BJ (cell line): ENCODE measurements at regions not wholly inside any gene's neighbourhood (a gene's known extent, or its start where the extent isn't known, plus 50 kb on each side); places are given as distances from the start of the nearest gene placed in this dataset.

Experiments
- CTCF ChIA-PET: fragments of 350-600 bp; formaldehyde crosslinking; extraction: SDS; loops from one replicate; lab custom pipeline; 2021; ENCODE audit warnings: antibody characterized with exemption, inconsistent platforms; lab: Yijun Ruan, JAX
- POLR2A ChIA-PET: fragments of 300-600 bp; sonication (Branson Sonifier 250); formaldehyde crosslinking; extraction: SDS; loops from one replicate; lab custom pipeline; 2021; ENCODE audit warnings: antibody characterized with exemption; lab: Charles Lee
- DNase-seq: peaks from one replicate; pipeline ENCODE4 v3.0.0-alpha.2; 2011; ENCODE audit warnings: low read depth
- H3K27me3 ChIP-seq: 2 replicates; pipeline ENCODE4 v1.6.0; 2011; ENCODE audit warnings: low read length; ENCODE audit not compliant: control insufficient read depth, insufficient read depth
- H3K36me3 ChIP-seq: 2 replicates; pipeline ENCODE4 v1.5.1; 2011; ENCODE audit warnings: low read length; ENCODE audit not compliant: control insufficient read depth, insufficient read depth
- H3K4me3 ChIP-seq: 2 replicates; pipeline ENCODE4 v1.5.1; 2011; ENCODE audit warnings: low read depth, mild to moderate bottlenecking, control low read depth, low read length
- TF ChIP-seq, protein P1 (sequence below): IDR thresholded peaks from 2 replicates; pipeline ENCODE4 v1.5.1; 2011; ENCODE audit warnings: low read depth, mild to moderate bottlenecking, control low read depth, inconsistent platforms, low read length, moderate library complexity; ENCODE audit not compliant: insufficient read depth

DNA sequence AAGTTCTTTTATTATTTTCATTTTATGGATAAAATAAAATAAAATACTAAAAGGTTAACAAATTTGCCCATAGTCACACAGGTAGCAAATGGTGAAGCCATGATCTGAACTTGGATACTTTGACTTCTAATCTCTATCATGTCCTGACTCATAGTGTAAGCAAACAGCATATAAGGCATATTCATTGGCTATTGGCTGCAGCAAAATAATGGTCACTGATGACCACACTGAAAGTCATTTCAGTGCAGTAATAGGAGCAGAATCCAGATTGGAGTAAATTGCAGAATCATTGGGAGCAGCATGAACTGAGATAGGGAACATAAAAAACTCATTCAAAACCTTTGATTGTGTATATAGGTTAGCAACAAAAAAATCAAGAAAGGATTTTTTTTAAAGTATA lies 262.9 kb downstream of the PLA2G4A start:
- Histone ChIP-seq H3K4me3 (no peak overlapping the region), H3K27me3 (no peaks in the 10 kb centered on the region), H3K36me3 (no peaks in the 10 kb centered on the region)
- ChIA-PET POLR2A (no interaction called here), CTCF (no interaction called here)
- DNase-seq, result no peak
- TF ChIP-seq, protein P1, sequence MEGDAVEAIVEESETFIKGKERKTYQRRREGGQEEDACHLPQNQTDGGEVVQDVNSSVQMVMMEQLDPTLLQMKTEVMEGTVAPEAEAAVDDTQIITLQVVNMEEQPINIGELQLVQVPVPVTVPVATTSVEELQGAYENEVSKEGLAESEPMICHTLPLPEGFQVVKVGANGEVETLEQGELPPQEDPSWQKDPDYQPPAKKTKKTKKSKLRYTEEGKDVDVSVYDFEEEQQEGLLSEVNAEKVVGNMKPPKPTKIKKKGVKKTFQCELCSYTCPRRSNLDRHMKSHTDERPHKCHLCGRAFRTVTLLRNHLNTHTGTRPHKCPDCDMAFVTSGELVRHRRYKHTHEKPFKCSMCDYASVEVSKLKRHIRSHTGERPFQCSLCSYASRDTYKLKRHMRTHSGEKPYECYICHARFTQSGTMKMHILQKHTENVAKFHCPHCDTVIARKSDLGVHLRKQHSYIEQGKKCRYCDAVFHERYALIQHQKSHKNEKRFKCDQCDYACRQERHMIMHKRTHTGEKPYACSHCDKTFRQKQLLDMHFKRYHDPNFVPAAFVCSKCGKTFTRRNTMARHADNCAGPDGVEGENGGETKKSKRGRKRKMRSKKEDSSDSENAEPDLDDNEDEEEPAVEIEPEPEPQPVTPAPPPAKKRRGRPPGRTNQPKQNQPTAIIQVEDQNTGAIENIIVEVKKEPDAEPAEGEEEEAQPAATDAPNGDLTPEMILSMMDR, result no peak

DNA sequence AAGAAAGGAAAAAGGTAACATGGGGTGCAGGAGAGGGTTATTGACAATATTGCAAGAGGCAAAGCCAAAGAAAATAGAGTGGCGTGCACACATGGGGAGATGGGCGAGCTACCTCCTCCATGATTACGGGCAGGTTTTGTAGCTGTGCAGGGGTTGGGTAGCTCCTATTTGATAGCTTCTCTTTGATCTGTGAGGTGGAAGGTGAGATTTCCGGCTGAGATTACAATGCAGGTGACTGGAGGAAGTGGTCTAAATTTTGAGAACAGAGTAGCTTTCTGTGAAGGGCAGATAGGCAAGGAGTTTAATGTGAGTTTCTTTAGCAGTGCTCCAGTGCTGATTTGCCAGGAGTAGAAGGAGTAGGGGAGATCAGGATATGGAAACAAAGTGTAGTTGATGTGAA lies 263.4 kb downstream of the PLA2G4A start:
- ChIA-PET CTCF (no interaction called here), POLR2A (no interaction called here)
- DNase-seq, result no peak
- no peak overlapping the region for H3K4me3 ChIP-seq
- TF ChIP-seq, protein P1, result no peak
- no peaks in the 10 kb centered on the region for H3K36me3 ChIP-seq
- no peaks in the 10 kb centered on the region for H3K27me3 ChIP-seq

DNA sequence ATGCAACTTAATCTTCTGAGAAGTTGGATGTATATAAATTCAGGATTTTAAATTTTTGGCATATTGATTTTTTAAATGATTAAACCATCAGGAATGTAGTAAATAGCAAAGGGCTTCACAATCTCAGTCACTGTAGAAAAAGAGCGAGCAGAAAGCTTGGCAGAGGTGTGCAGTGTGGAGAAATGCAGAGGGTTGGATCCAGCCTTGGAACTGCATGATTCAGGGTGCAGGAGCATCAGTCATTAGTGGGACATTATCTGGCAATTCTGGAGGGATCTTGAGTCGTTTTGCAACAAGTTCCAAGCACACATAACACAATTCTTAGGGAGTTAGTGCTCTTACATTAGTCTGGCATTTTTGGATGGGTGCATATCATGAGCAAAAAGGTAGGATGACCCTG lies 267.9 kb downstream of the PLA2G4A start:
- no peaks in the 10 kb centered on the region for H3K27me3 ChIP-seq
- CTCF ChIA-PET, result no interaction called here
- H3K4me3 ChIP-seq, result no peak overlapping the region
- POLR2A ChIA-PET, result no interaction called here
- H3K36me3 ChIP-seq, result no peaks in the 10 kb centered on the region
- DNase-seq, result no peak
- TF ChIP-seq, protein P1, result no peak

DNA sequence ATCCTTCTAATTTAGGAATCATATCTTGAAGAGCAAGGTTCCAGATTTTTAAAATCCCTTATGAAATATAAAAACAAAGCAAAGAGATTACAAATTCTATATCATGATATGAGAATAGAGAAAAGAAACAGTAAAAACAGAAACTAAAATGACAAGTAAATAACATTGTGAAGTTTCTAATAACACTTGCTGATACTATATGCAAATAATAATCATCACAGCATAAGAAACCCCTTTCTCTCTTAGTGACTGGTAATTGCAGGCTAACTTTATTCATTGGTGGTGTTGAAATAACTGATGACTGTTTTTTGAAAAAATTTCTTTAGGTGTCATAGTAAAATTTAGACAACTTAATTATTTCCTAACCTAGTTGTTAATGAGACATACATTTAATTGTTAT lies 281.6 kb downstream of the PLA2G4A start:
- ChIA-PET POLR2A (no interaction called here), CTCF (no interaction called here)
- H3K27me3 ChIP-seq, result no peaks in the 10 kb centered on the region
- TF ChIP-seq, protein P1, result no peak
- no peaks in the 10 kb centered on the region for H3K36me3 ChIP-seq
- no peak overlapping the region for H3K4me3 ChIP-seq
- DNase-seq, result no peak

DNA sequence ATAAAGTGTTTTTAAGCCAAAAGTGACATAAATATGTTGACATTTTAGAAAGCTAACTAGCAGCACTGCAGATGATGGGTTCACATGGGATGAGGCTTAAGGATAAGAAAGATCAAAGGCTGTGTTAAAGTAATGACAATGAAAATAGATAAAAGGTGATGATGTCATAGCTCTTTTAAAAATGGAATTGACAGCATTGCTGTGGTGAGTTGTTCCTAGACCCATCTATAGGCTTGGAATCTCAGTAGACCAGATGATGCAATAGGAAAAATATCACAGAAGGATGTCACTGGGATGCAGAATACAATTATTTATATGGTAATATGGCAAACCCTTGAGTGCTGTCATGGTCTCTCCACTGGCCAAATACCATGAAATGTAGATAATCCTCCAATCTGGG lies 286.0 kb downstream of the PLA2G4A start:
- TF ChIP-seq, protein P1, result no peak
- Histone ChIP-seq H3K4me3 (no peak overlapping the region), H3K36me3 (no peaks in the 10 kb centered on the region), H3K27me3 (no peaks in the 10 kb centered on the region)
- POLR2A ChIA-PET, result no interaction called here
- DNase-seq, result no peak
- CTCF ChIA-PET, result no interaction called here
